Tibial nerve (tissue), 3 donors: ENCODE measurements at regions not wholly inside any gene's neighbourhood (a gene's known extent, or its start where the extent isn't known, plus 50 kb on each side); places are given as distances from the start of the nearest gene placed in this dataset.

Source experiments
- CTCF ChIP-seq, 5 experiments: fragments of 200-600 bp in 3 of 5; fragments of 450-650 bp in 2 of 5; sonication (generic) in 3 of 5; IDR thresholded peaks; one replicate each; pipeline ENCODE4 v1.5.1; 2016 to 2019; ENCODE audit warnings: antibody characterized with exemption in 5 of 5, mild to moderate bottlenecking in 3 of 5, moderate library complexity in 2 of 5
- POLR2A ChIP-seq, 2 donors: fragments of 450-650 bp; IDR thresholded peaks; one replicate each; pipeline ENCODE4 v1.6.1; 2017; ENCODE audit warnings: antibody characterized with exemption in 2 of 2, mild to moderate bottlenecking in 2 of 2, moderate library complexity in 2 of 2

GRCh38 chr17:77602883-77603640 is 355.4 kb upstream of the TNRC6C start:
- TF ChIP-seq CTCF (IDR thresholded peaks at IDR 0.05) (no peak), POLR2A (IDR thresholded peaks at IDR 0.05) (no peak)
